GM13977 (cell line): ENCODE measurements at regions not wholly inside any gene's neighbourhood (a gene's known extent, or its start where the extent isn't known, plus 50 kb on each side); places are given as distances from the start of the nearest gene placed in this dataset.
"Not testable (repeated sequence)": the region's sequence is repeated elsewhere in the genome, so short reads cannot be mapped to it uniquely, and the experiment has no call there.

Experiments
- DNase-seq: peaks from one replicate; pipeline ENCODE4 v3.0.0; 2012; ENCODE audit warnings: low spot score
- in situ Hi-C: fragments of 300-500 bp; cut with MboI; formaldehyde crosslinking; loops from one replicate; pipeline ENCODE4 v1.12.0; 2022; ENCODE audit warnings: low sequenced_read_pairs, low pct_unique_long_range_greater_than_20kb, mixed read lengths, inconsistent platforms; ENCODE audit not compliant: unreplicated experiment
- TF ChIP-seq, protein P1 (sequence below): IDR thresholded peaks from 2 replicates; pipeline ENCODE4 v1.5.1; 2012; ENCODE audit warnings: mild to moderate bottlenecking, control low read depth; ENCODE audit not compliant: insufficient read depth; ENCODE audit errors: extremely low read depth, missing control alignments

DNA sequence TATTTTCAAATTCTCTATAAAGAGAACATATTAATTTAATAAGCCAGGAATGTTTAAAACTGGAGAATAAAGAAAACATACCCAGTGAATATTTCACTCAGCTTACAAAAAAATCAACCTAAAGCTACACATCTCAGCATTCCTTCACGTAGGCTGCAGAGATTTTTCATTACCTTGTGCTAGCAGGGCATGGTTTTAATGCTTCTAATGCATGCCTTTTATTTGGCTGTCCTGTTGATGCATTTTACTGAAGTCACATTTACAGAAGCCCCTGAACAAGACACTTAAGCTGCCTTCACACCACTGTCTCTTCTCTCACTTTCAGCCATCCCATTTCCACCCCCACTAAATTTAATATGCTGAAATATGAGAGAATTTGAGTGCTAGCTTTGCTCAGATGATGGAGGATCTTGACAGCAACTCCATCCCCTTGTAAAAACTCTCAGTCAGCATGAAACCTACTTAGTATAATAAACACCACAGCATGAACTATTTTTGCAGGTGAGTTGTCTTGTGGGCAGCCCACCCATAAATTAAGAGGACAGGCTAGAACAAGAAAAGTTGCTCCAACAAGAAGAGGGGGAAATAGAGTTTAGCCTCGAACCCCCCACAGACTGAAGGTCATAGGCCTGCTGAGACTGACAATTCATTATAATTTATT is 159.4 kb downstream of the SIM1 start:
- in situ Hi-C loops = no loop called here
- TF ChIP-seq, protein P1, sequence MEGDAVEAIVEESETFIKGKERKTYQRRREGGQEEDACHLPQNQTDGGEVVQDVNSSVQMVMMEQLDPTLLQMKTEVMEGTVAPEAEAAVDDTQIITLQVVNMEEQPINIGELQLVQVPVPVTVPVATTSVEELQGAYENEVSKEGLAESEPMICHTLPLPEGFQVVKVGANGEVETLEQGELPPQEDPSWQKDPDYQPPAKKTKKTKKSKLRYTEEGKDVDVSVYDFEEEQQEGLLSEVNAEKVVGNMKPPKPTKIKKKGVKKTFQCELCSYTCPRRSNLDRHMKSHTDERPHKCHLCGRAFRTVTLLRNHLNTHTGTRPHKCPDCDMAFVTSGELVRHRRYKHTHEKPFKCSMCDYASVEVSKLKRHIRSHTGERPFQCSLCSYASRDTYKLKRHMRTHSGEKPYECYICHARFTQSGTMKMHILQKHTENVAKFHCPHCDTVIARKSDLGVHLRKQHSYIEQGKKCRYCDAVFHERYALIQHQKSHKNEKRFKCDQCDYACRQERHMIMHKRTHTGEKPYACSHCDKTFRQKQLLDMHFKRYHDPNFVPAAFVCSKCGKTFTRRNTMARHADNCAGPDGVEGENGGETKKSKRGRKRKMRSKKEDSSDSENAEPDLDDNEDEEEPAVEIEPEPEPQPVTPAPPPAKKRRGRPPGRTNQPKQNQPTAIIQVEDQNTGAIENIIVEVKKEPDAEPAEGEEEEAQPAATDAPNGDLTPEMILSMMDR = no peak
- DNase-seq = no peak

DNA sequence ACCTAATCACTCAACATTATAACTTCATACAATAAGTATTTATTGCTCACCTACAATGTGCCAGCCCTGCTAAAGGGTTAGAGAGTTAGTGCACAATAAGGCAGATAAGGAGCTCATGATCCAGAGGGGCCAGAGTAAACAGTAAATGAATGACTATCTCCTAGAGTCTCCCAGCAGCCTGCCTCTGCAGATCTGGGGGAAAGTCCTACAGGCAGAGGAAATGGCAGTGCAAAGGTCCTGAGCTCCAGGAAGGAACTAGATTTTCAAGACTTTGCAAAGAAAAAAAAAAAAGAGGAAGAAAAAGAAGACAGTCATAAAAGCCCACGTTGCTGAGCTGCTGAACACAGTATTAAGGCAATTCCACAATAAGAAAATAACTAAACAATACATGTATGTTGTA is 160.1 kb downstream of the SIM1 start:
- TF ChIP-seq, protein P1 = no peak
- in situ Hi-C loops = no loop called here
- DNase-seq = no peak

DNA sequence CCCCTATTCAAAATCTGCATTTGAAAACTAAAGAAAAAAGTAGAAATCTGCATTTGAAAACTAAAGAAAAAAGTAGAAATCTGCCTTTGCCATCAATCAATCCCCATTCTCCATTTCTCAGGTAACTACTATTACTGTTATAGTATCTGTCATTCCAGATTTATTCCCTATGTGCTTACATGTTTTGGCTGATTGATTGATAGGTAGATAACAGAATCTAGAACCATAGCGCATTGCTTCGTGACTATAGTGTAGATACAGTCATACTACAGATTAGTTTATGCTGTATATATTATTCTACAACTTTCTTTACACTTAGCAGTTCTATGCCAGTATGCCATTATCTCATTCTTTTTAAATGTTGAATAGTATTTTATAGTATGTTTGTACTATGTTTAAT is 163.0 kb downstream of the SIM1 start:
- in situ Hi-C loops = no loop called here
- DNase-seq = no peak
- TF ChIP-seq, protein P1 = no peak

DNA sequence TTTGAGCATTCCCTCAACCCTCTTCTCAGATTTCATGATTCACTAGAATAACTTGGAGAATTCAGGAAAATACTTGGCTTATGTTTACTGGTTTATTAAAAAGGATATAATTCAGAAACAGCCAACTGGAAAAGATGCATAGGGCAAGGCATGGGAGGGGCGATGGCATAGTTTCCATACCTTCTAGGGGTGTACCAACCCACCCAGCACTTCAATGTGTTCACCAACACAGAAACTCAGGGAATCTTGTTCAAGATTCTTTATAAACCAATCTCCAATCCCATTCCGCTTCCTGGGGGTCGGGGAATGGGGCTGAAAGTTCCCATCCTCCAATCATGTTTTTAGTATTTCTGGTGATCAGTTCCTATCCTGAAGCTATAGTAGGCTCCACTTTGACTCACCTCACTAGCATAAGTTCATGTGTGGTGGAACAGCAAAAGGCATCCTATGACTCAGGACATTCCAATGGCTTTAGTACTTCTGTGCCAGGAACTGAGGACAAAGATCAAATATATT is 164.4 kb downstream of the SIM1 start:
- in situ Hi-C loops = no loop called here
- DNase-seq = no peak

DNA sequence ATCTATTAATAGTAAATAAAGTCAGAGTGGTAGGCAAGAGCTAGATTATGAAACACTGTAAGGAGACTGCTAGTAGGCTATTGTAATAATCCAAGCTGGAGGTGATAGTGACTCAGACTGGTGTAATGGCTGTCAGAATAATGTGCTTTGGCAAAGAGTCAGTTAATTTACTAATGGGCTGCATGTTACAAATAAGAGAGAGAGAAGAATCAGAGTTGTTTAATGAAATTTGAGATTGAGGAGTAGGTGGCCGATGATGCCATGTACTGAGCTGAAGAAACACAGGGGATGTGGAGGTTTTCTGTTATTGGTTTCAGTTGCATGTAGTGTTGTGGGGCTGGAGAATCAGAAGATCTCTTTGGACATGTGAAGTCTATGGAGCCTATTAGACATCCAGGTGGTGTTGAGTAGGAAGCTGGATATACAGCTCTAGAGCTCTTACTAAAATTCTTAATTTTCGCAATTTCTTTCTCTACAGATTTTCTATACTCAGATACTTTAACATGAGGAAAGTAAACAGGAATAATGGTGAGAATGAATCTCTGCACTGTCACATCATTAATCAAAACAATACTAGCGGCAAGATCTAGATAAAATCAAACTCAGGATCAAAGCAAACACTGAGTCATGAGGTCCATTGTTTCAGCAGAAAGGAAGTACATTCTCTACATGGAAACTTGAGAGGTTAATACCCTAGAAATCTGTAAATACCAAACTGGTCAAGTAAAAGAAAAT is 167.7 kb downstream of the SIM1 start:
- no peak for DNase-seq
- TF ChIP-seq, protein P1 = no peak
- in situ Hi-C loops = no loop called here

More for the DNA sequence above, 164.4 kb downstream of the SIM1 start:
- TF ChIP-seq, protein P1 = no peak

DNA sequence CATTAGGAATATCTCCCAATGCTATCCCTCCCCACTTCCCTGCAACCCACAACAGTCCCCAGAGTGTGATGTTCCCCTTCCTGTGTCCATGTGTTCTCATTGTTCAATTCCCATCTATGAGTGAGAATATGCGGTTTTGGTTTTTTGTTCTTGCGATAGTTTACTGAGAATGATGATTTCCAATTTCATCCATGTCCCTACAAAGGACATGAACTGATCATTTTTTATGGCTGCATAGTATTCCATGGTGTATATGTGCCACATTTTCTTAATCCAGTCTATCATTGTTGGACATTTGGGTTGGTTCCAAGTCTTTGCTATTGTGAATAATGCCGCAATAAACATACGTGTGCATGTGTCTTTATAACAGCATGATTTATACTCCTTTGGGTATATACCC is 169.5 kb downstream of the SIM1 start:
- DNase-seq, in situ Hi-C loops: not testable (repeated sequence)

DNA sequence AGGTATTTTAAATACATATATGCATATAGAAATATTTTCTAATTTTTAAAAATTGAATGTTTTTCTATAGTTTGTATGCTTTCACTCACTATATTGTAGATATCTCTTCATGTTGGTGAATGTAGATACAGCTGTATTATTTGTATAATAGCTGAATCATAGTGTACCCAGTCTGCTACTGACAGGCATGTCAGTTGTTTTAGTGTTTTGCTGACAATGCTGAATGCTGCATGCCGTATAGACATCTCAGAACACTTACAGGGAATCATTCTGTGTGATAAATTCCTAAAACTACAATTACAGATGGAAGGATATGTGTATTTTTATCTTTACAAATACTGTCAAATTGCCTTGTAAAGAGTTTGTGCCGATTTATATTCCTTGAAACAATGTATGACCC is 175.4 kb downstream of the SIM1 start:
- DNase-seq = no peak
- in situ Hi-C loops = no loop called here
- TF ChIP-seq, protein P1 = no peak
